GM23338 (cell line): ENCODE measurements at regions not wholly inside any gene's neighbourhood (a gene's known extent, or its start where the extent isn't known, plus 50 kb on each side); places are given as distances from the start of the nearest gene placed in this dataset.

ENCODE experiments used
- ATAC-seq: fragments of 200-7000 bp; cut with Tn5 transposase; 3 replicates; pipeline ENCODE4 v1.9.1; 2020
- DNase-seq: peaks from one replicate; pipeline ENCODE4 v3.0.0-alpha.2; 2015; ENCODE audit warnings: low spot score
- H2AFZ ChIP-seq: fragments of 200-600 bp; sonication (generic); 2 replicates; pipeline ENCODE4 v1.8.0; 2016; ENCODE audit warnings: antibody characterized with exemption, mild to moderate bottlenecking, moderate library complexity
- H3F3A ChIP-seq: fragments of 200-600 bp; sonication (generic); replicated peaks from 2 replicates; pipeline ENCODE4 v1.8.0; 2017; ENCODE audit warnings: antibody characterized with exemption, mixed run types, low read depth
- H3K27ac ChIP-seq: fragments of 200-600 bp; sonication (generic); 2 replicates; pipeline ENCODE4 v1.6.1; 2016; ENCODE audit warnings: low read depth
- H3K27me3 ChIP-seq: fragments of 200-600 bp; sonication (generic); 2 replicates; pipeline ENCODE4 v1.8.0; 2016; ENCODE audit warnings: mild to moderate bottlenecking, mixed run types, moderate library complexity; ENCODE audit not compliant: insufficient read depth
- H3K36me3 ChIP-seq: fragments of 200-600 bp; sonication (generic); 2 replicates; pipeline ENCODE4 v1.8.0; 2016; ENCODE audit warnings: mild to moderate bottlenecking; ENCODE audit not compliant: insufficient read depth
- H3K4me1 ChIP-seq: fragments of 200-600 bp; sonication (generic); 2 replicates; pipeline ENCODE4 v1.8.0; 2016; ENCODE audit warnings: mild to moderate bottlenecking, moderate library complexity; ENCODE audit not compliant: insufficient read depth
- H3K4me2 ChIP-seq: fragments of 200-600 bp; sonication (generic); 2 replicates; pipeline ENCODE4 v1.7.1; 2017; ENCODE audit warnings: mixed run types
- H3K4me3 ChIP-seq: fragments of 200-600 bp; sonication (generic); 2 replicates; pipeline ENCODE4 v1.6.1; 2016; ENCODE audit warnings: mixed run types
- H3K79me2 ChIP-seq: fragments of 200-600 bp; sonication (generic); replicated peaks from 2 replicates; pipeline ENCODE4 v1.8.0; 2017; ENCODE audit warnings: mild to moderate bottlenecking; ENCODE audit not compliant: insufficient read depth
- H3K9me2 ChIP-seq: fragments of 200-600 bp; sonication (generic); 2 replicates; pipeline ENCODE4 v1.8.0; 2017; ENCODE audit not compliant: insufficient read depth
- H4K20me1 ChIP-seq: fragments of 200-600 bp; sonication (generic); replicated peaks from 2 replicates; pipeline ENCODE4 v1.8.0; 2017; ENCODE audit warnings: mild to moderate bottlenecking; ENCODE audit not compliant: insufficient read depth
- H3K27ac Mint-ChIP-seq: 2 replicates; pipeline ENCODE4 v1.8.0; 2020; ENCODE audit warnings: inconsistent platforms, mild to moderate bottlenecking, moderate library complexity, mixed read lengths
- H3K27me3 Mint-ChIP-seq: 3 replicates; pipeline ENCODE4 v1.8.0; 2022; ENCODE audit warnings: low read depth, mild to moderate bottlenecking, moderate library complexity, mixed read lengths, inconsistent platforms; ENCODE audit not compliant: insufficient read depth, poor library complexity
- H3K36me3 Mint-ChIP-seq: 3 replicates; pipeline ENCODE4 v1.8.0; 2021; ENCODE audit warnings: low read depth, mild to moderate bottlenecking, inconsistent platforms, moderate library complexity, mixed read lengths
- H3K4me1 Mint-ChIP-seq: 3 replicates; pipeline ENCODE4 v1.8.0; 2020; ENCODE audit warnings: mild to moderate bottlenecking, inconsistent platforms, mixed read lengths
- H3K4me3 Mint-ChIP-seq: 3 replicates; pipeline ENCODE4 v1.8.0; 2021; ENCODE audit warnings: moderate library complexity, mild to moderate bottlenecking, inconsistent platforms, mixed read lengths
- H3K9me3 Mint-ChIP-seq: 3 replicates; pipeline ENCODE4 v1.8.0; 2020; ENCODE audit warnings: moderate library complexity, mild to moderate bottlenecking, inconsistent platforms, mixed read lengths
- CREB1 ChIP-seq: fragments of 250-450 bp; sonication (Bioruptor Pico); IDR thresholded peaks from 2 replicates; pipeline ENCODE4 v1.5.0; 2020; ENCODE audit warnings: low read depth, mild to moderate bottlenecking, moderate library complexity
- ETS1 ChIP-seq: IDR thresholded peaks from 2 replicates; pipeline ENCODE4 v1.6.1; 2016; ENCODE audit warnings: antibody characterized with exemption
- EZH2 ChIP-seq: fragments of 200-600 bp; sonication (generic); IDR thresholded peaks from one replicate; pipeline ENCODE4 v1.8.0; 2017; ENCODE audit warnings: antibody characterized with exemption, mild to moderate bottlenecking, low read depth; ENCODE audit not compliant: unreplicated experiment
- EZH2phosphoT487 ChIP-seq: fragments of 200-600 bp; sonication (generic); IDR thresholded peaks from one replicate; pipeline ENCODE4 v1.8.1; 2018; ENCODE audit warnings: antibody characterized with exemption; ENCODE audit not compliant: unreplicated experiment
- JUNB ChIP-seq: IDR thresholded peaks from one replicate; pipeline ENCODE4 v1.6.1; 2016; ENCODE audit warnings: antibody characterized with exemption; ENCODE audit not compliant: unreplicated experiment
- NANOG ChIP-seq: IDR thresholded peaks from 2 replicates; pipeline ENCODE4 v1.6.1; 2016; ENCODE audit warnings: antibody characterized with exemption, borderline replicate concordance
- POLR2AphosphoS5 ChIP-seq: IDR thresholded peaks from 2 replicates; pipeline ENCODE4 v1.6.1; 2016; ENCODE audit warnings: antibody characterized with exemption, low read depth
- STAT1 ChIP-seq: IDR thresholded peaks from one replicate; pipeline ENCODE4 v1.6.1; 2016; ENCODE audit warnings: antibody characterized with exemption; ENCODE audit not compliant: unreplicated experiment
- ZNF114 ChIP-seq: fragments of 250-450 bp; sonication (Bioruptor Pico); IDR thresholded peaks from 2 replicates; pipeline ENCODE4 v1.5.0; 2020; ENCODE audit warnings: mild to moderate bottlenecking, moderate library complexity
- ZNF331 ChIP-seq: fragments of 250-450 bp; sonication (Bioruptor Pico); IDR thresholded peaks from 2 replicates; pipeline ENCODE4 v1.5.0; 2020; ENCODE audit warnings: low read depth, mild to moderate bottlenecking, moderate library complexity
- ZNF462 ChIP-seq: fragments of 250-450 bp; sonication (Bioruptor Pico); IDR thresholded peaks from 2 replicates; pipeline ENCODE4 v1.5.0; 2020; ENCODE audit warnings: mild to moderate bottlenecking, moderate library complexity

GRCh38 chr5:173668245-173668800, 51.9 kb upstream of the BOD1 start:
- Mint-ChIP-seq H3K36me3 (peaks cover 66% of the 10 kb centered on the region), H3K4me1 (peaks cover 39% of the 10 kb centered on the region), H3K27ac (peak overlapping the region; percentile 39; the same call in 1 of the 2 replicates), H3K9me3 (peaks cover 64% of the 10 kb centered on the region), H3K27me3 (peaks cover 25% of the 10 kb centered on the region), H3K4me3 (no peak overlapping the region; the same call in 2 of the 3 replicates)
- no peaks in the 10 kb centered on the region; the same call in 1 of the 2 replicates for H3K79me2 ChIP-seq
- no peak overlapping the region for H3K4me2 ChIP-seq
- TF ChIP-seq NANOG, result no peak
- TF ChIP-seq ZNF331, result no peak
- no peak for TF ChIP-seq ETS1
- no peak for TF ChIP-seq JUNB
- TF ChIP-seq EZH2, result no peak
- no peak for TF ChIP-seq POLR2AphosphoS5
- TF ChIP-seq ZNF462 (CRISPR knock-in tag), result no peak
- no peak for TF ChIP-seq CREB1 (CRISPR knock-in tag)
- TF ChIP-seq EZH2phosphoT487, result no peak
- TF ChIP-seq ZNF114, result no peak
- no peak for TF ChIP-seq STAT1
- DNase-seq (no peak), ATAC-seq (no peak)
- no peaks in the 10 kb centered on the region for H3K27me3 ChIP-seq
- H4K20me1 ChIP-seq, result no peaks in the 10 kb centered on the region
- H3K27ac ChIP-seq, result peak overlapping the region; percentile 87
- no peak overlapping the region for H3K4me3 ChIP-seq
- H3K4me1 ChIP-seq, result peaks cover 39% of the 10 kb centered on the region
- H3K36me3 ChIP-seq, result 0 out of 2 replicates have a peak, but pooled peaks cover 3% of the 10 kb centered on the region
- H3F3A ChIP-seq, result peaks cover 35% of the 10 kb centered on the region
- H2AFZ ChIP-seq, result no peak overlapping the region
- peaks cover 10% of the 10 kb centered on the region for H3K9me2 ChIP-seq
